ENCODE measurements at regions not wholly inside any gene's neighbourhood (a gene's known extent, or its start where the extent isn't known, plus 50 kb on each side); places are given as distances from the start of the nearest gene placed in this dataset.

DNA sequence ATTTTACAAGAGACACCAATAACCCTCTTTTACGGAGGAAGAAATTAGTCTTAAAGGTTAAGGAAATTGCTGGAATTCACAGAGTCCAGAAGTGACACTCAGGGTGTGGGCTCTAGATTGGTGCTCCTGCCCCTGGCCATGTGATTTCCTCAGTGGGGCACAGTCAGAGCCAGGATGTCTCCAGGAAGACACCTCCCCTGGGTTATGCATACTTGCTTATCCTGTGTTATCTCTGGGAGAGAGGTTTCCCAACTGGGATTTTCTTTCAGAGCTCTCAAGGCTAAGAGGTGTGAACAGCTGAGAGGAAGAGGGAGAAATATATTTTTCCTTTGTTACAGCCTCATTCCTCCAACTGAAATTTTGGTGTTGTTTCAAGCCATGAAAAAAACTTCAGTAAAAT, 125.6 kb upstream of the CELF4 start:
- TF ChIP-seq, protein P1, sequence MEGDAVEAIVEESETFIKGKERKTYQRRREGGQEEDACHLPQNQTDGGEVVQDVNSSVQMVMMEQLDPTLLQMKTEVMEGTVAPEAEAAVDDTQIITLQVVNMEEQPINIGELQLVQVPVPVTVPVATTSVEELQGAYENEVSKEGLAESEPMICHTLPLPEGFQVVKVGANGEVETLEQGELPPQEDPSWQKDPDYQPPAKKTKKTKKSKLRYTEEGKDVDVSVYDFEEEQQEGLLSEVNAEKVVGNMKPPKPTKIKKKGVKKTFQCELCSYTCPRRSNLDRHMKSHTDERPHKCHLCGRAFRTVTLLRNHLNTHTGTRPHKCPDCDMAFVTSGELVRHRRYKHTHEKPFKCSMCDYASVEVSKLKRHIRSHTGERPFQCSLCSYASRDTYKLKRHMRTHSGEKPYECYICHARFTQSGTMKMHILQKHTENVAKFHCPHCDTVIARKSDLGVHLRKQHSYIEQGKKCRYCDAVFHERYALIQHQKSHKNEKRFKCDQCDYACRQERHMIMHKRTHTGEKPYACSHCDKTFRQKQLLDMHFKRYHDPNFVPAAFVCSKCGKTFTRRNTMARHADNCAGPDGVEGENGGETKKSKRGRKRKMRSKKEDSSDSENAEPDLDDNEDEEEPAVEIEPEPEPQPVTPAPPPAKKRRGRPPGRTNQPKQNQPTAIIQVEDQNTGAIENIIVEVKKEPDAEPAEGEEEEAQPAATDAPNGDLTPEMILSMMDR (IDR thresholded peaks at IDR 0.05; ENCODE audit: insufficient read depth, low read depth, low read length) = no peak
- no peak overlapping the region for H3K4me3 ChIP-seq (ENCODE audit: low read depth, low read length)
- no peak for DNase-seq (ENCODE audit: low read depth)

DNA sequence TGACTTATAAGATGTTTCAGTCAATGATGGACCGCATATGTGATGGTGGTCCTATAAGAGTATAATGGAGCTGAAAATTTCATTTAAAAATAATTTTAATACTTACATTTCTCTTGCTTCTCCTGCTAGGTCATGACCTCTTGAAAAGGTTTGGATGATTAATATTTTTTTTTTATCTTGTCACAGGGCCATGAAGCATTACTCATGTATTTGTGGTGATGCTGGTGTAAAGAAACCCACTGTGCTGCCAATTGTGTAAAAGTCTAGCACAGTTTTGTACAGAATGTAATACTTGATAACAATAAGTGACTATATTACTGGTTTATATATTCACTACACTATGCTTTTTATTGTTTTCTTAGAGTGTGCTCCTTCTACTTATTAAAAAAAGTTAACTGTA, 124.2 kb upstream of the CELF4 start:
- TF ChIP-seq, protein P1 (IDR thresholded peaks at IDR 0.05; ENCODE audit: insufficient read depth, low read depth, low read length) = no peak
- H3K4me3 ChIP-seq (ENCODE audit: low read depth, low read length) = no peak overlapping the region
- no peak for DNase-seq (ENCODE audit: low read depth)

DNA sequence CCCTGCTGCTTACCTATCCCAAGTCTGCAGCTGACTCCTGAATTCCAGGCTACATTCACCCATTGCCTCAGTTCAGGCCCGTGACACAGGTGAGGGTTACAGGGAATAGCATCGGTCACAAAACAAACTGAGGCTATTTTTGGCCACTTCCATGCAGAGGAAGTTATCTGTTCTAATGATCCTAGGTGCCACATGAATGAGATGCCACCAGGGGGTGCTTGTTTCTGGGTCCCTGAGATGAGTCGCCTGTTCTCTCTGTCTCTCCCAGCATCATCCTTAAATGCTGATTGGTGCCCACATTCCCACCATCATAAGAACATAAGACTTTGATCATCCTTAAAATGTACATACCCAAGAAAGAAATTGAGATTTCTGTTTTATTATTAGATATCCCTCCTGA, 119.0 kb upstream of the CELF4 start:
- TF ChIP-seq, protein P1 (IDR thresholded peaks at IDR 0.05; ENCODE audit: insufficient read depth, low read depth, low read length) = no peak
- DNase-seq (ENCODE audit: low read depth) = no peak
- no peak overlapping the region for H3K4me3 ChIP-seq (ENCODE audit: low read depth, low read length)

DNA sequence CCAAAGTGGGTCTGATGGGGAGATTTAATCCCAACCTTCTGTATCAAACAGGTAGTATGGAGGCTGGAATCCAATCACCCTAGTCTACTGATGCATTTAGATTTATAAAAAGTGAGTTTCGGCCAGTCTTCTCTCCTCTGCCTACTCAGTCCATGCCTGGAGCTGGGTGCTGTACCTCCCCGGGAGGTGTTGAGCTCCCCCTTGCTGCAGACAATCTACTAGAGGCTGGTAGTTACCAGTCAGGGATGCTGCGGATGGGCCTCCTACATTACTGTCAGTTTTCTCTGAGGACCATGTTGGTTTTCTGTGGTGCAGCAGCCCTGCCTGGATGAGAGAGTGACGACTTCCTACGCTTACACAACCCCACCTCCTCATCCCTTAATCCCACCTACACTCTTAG, 118.6 kb upstream of the CELF4 start:
- H3K4me3 ChIP-seq (ENCODE audit: low read depth, low read length) = no peak overlapping the region
- TF ChIP-seq, protein P1 (IDR thresholded peaks at IDR 0.05; ENCODE audit: insufficient read depth, low read depth, low read length) = no peak
- no peak for DNase-seq (ENCODE audit: low read depth)

DNA sequence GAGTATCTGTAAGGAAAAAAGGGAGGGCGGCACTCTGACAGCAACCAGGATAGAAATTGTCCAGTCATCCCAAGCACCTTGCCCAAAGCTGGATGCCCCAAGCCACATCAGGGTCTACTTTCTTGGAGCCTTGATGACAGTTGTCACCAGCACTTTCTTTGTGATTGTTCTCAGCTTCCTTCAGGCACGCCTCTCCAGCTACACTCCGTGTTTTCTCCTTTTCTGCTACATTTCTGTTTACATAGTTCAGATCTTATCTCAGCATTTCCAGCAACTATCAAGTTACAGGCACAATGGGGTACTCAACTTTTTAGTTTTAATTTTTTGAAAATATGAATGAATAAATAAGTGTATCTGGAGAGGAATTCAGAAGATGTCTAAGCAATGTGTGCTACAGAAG, 115.3 kb upstream of the CELF4 start:
- no peak overlapping the region for H3K4me3 ChIP-seq (ENCODE audit: low read depth, low read length)
- TF ChIP-seq, protein P1 (IDR thresholded peaks at IDR 0.05; ENCODE audit: insufficient read depth, low read depth, low read length) = no peak
- no peak for DNase-seq (ENCODE audit: low read depth)

DNA sequence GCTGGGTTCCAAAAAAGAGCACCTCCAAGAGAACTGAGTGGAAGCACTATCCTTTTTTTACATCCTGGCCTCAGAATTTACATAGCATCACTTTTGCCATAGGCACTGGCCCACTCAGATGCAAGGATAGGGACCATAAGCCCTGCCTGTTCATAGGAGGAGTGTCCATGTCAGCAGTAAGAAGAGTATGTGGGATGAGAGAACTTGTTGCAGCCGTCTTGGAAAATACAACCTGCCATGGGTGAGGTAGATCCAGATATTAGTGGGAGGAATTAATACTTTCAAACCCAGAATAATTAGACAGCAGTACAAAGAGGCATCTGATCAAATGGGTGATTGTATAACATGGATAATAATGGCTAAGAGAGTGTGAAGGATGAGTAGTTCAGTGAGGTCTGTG, 110.7 kb upstream of the CELF4 start:
- no peak overlapping the region for H3K4me3 ChIP-seq (ENCODE audit: low read depth, low read length)
- DNase-seq (ENCODE audit: low read depth) = no peak
- TF ChIP-seq, protein P1 (IDR thresholded peaks at IDR 0.05; ENCODE audit: insufficient read depth, low read depth, low read length) = no peak

DNA sequence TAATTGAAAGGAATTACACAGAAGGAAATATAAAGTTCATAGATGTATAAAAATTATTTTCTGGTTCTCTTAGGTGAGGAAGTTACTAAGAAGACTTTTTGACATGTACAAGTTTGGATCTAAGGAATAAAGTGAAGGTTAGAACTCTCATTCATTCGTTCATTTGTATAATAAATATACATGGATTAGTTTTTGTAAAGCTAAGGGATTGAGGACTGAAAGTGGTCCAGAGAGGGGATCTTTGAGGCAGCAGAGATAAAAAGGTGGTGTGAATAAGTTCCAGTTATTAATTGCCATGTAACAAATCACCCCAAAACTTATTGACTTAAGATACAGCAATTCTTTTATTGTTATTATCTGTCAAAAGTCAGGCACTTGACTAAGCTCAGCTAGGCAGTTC, 110.1 kb upstream of the CELF4 start:
- no peak for DNase-seq (ENCODE audit: low read depth)
- no peak overlapping the region for H3K4me3 ChIP-seq (ENCODE audit: low read depth, low read length)

More for the DNA sequence above, 110.1 kb upstream of the CELF4 start:
- TF ChIP-seq, protein P1 (IDR thresholded peaks at IDR 0.05; ENCODE audit: insufficient read depth, low read depth, low read length) = no peak

All from fibroblast of villous mesenchyme (primary cell).